HUES64 (cell line): ENCODE measurements at regions not wholly inside any gene's neighbourhood (a gene's known extent, or its start where the extent isn't known, plus 50 kb on each side); places are given as distances from the start of the nearest gene placed in this dataset.

Experiments used
- H3K27ac ChIP-seq: 2 replicates; pipeline ENCODE4 v1.7.0; 2013; ENCODE audit warnings: low read depth, low read length, inconsistent platforms
- H3K27me3 ChIP-seq: 2 replicates; pipeline ENCODE4 v1.6.1; 2013; ENCODE audit warnings: mild to moderate bottlenecking, low read length; ENCODE audit not compliant: insufficient read depth
- H3K36me3 ChIP-seq: 2 replicates; pipeline ENCODE4 v1.6.1; 2013; ENCODE audit warnings: mild to moderate bottlenecking, low read length; ENCODE audit not compliant: insufficient read depth
- H3K4me1 ChIP-seq: 2 replicates; pipeline ENCODE4 v1.6.1; 2013; ENCODE audit warnings: mild to moderate bottlenecking, low read length, moderate library complexity; ENCODE audit not compliant: insufficient read depth
- H3K4me3 ChIP-seq: 2 replicates; pipeline ENCODE4 v1.5.1; 2013; ENCODE audit warnings: mild to moderate bottlenecking, low read length, moderate library complexity
- H3K9ac ChIP-seq: 2 replicates; pipeline ENCODE4 v1.6.1; 2013; ENCODE audit warnings: mild to moderate bottlenecking, low read depth, low read length
- H3K9me3 ChIP-seq: 2 replicates; pipeline ENCODE4 v1.6.1; 2013; ENCODE audit warnings: low read depth, low read length; ENCODE audit not compliant: insufficient read depth
- WGBS: fragments of 150-250, 120-280 bp; methylation state at CpG from one replicate; pipeline ENCODE4 v1.1.7; 2013; ENCODE audit warnings: missing lambda C conversion rate; 5-methylcytosine and 5-hydroxymethylcytosine counted together

- H3K4me3 ChIP-seq, result no peak overlapping the region
- no peak overlapping the region for H3K9ac ChIP-seq
- H3K4me1 ChIP-seq, result peaks cover 25% of the 10 kb centered on the region
- no peak overlapping the region for H3K27ac ChIP-seq
- H3K36me3 ChIP-seq, result no peaks in the 10 kb centered on the region
- no peaks in the 10 kb centered on the region for H3K27me3 ChIP-seq
- H3K9me3 ChIP-seq, result no peaks in the 10 kb centered on the region
- WGBS, result 61% methylated on average over 5 of the region's 5 CpGs
These were observed 98.6 kb downstream of the SUCNR1 start for GRCh38 chr3:151971814-151972579.

GRCh38 chr3:151974067-151974466, 100.6 kb downstream of the SUCNR1 start:
- Histone ChIP-seq H3K4me3 (no peak overlapping the region), H3K27ac (no peak overlapping the region), H3K36me3 (no peaks in the 10 kb centered on the region), H3K4me1 (peaks cover 22% of the 10 kb centered on the region), H3K9me3 (no peaks in the 10 kb centered on the region), H3K27me3 (no peaks in the 10 kb centered on the region), H3K9ac (no peak overlapping the region)
- WGBS, result 67% methylated on average over 2 of the region's 3 CpGs

GRCh38 chr3:151976211-151977050, 103.0 kb downstream of the SUCNR1 start:
- H3K4me3 ChIP-seq, result no peak overlapping the region
- no peaks in the 10 kb centered on the region for H3K27me3 ChIP-seq
- no peak overlapping the region for H3K9ac ChIP-seq
- H3K9me3 ChIP-seq, result no peaks in the 10 kb centered on the region
- 94% methylated on average over 3 of the region's 3 CpGs for WGBS
- H3K27ac ChIP-seq, result no peak overlapping the region
- no peaks in the 10 kb centered on the region for H3K36me3 ChIP-seq
- H3K4me1 ChIP-seq, result peaks cover 13% of the 10 kb centered on the region

DNA sequence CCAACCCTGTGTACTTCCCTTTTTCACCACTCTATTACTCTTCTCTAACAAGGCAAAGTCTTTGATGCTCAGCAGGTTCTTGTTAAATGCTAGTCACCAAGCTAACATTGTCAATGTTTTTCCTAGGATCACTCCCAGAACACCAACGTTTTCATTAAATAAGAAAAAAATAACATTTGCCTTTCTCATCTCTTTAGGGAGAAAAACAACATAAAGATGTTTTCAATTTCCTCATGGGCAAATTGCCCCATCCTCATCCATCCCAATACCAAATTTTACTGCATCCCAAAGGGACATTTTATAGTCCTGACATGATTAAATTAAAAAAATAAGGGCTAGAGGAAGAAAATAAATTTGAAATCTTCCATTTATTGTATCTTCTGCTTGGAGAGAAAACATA, 106.5 kb downstream of the SUCNR1 start:
- WGBS, result 57% methylated on average over 1 of the region's 1 CpG
- no peaks in the 10 kb centered on the region for H3K4me1 ChIP-seq

GRCh38 chr3:151983538-151983937, 110.1 kb downstream of the SUCNR1 start:
- WGBS, result 94% methylated on average over 7 of the region's 7 CpGs

More for the DNA sequence above, 106.5 kb downstream of the SUCNR1 start:
- H3K9me3 ChIP-seq, result no peaks in the 10 kb centered on the region
- H3K27ac ChIP-seq, result no peak overlapping the region
- no peaks in the 10 kb centered on the region for H3K36me3 ChIP-seq
- no peak overlapping the region for H3K4me3 ChIP-seq
- no peak overlapping the region for H3K9ac ChIP-seq
- H3K27me3 ChIP-seq, result no peaks in the 10 kb centered on the region

GRCh38 chr3:151985787-151986430, 112.5 kb downstream of the SUCNR1 start:
- Histone ChIP-seq H3K4me1 (no peaks in the 10 kb centered on the region), H3K9me3 (no peaks in the 10 kb centered on the region), H3K9ac (no peak overlapping the region), H3K27me3 (no peaks in the 10 kb centered on the region), H3K36me3 (no peaks in the 10 kb centered on the region), H3K4me3 (no peak overlapping the region), H3K27ac (no peak overlapping the region)
- 93% methylated on average over 1 of the region's 2 CpGs for WGBS

More at GRCh38 chr3:151983538-151983937, 110.1 kb downstream of the SUCNR1 start:
- Histone ChIP-seq H3K4me3 (no peak overlapping the region), H3K27ac (no peak overlapping the region), H3K9me3 (no peaks in the 10 kb centered on the region), H3K4me1 (no peaks in the 10 kb centered on the region), H3K27me3 (no peaks in the 10 kb centered on the region), H3K36me3 (no peaks in the 10 kb centered on the region), H3K9ac (no peak overlapping the region)

- H3K27ac ChIP-seq, result no peak overlapping the region
- H3K9me3 ChIP-seq, result no peaks in the 10 kb centered on the region
- no peak overlapping the region for H3K9ac ChIP-seq
- 44% methylated on average over 1 of the region's 1 CpG for WGBS
- no peaks in the 10 kb centered on the region for H3K27me3 ChIP-seq
- H3K4me3 ChIP-seq, result no peak overlapping the region
- H3K4me1 ChIP-seq, result peaks cover 4% of the 10 kb centered on the region; the same call in 1 of the 2 replicates
- no peaks in the 10 kb centered on the region for H3K36me3 ChIP-seq
These were observed 114.5 kb downstream of the SUCNR1 start for GRCh38 chr3:151987893-151988292.

GRCh38 chr3:151989621-151990020, 116.2 kb downstream of the SUCNR1 start:
- no peaks in the 10 kb centered on the region for H3K36me3 ChIP-seq
- H3K27me3 ChIP-seq, result no peaks in the 10 kb centered on the region
- H3K4me3 ChIP-seq, result no peak overlapping the region
- peaks cover 7% of the 10 kb centered on the region; the same call in 1 of the 2 replicates for H3K4me1 ChIP-seq
- no peak overlapping the region for H3K9ac ChIP-seq
- no peak overlapping the region for H3K27ac ChIP-seq
- H3K9me3 ChIP-seq, result no peaks in the 10 kb centered on the region

- Histone ChIP-seq H3K4me3 (no peak overlapping the region), H3K9ac (no peak overlapping the region), H3K27me3 (no peaks in the 10 kb centered on the region), H3K36me3 (no peaks in the 10 kb centered on the region), H3K27ac (no peak overlapping the region), H3K4me1 (peaks cover 7% of the 10 kb centered on the region; the same call in 1 of the 2 replicates), H3K9me3 (no peaks in the 10 kb centered on the region)
- WGBS, result 94% methylated on average over 2 of the region's 2 CpGs
These were observed 117.4 kb downstream of the SUCNR1 start for GRCh38 chr3:151990696-151991376.

GRCh38 chr3:151992326-151993041, 119.0 kb downstream of the SUCNR1 start:
- WGBS, result 95% methylated on average over 4 of the region's 4 CpGs
- Histone ChIP-seq H3K36me3 (no peaks in the 10 kb centered on the region), H3K4me3 (no peak overlapping the region), H3K27ac (no peak overlapping the region), H3K9me3 (no peaks in the 10 kb centered on the region), H3K27me3 (no peaks in the 10 kb centered on the region), H3K9ac (no peak overlapping the region), H3K4me1 (peaks cover 7% of the 10 kb centered on the region; the same call in 1 of the 2 replicates)
